Mammary epithelial cell (primary cell): ENCODE measurements at regions not wholly inside any gene's neighbourhood (a gene's known extent, or its start where the extent isn't known, plus 50 kb on each side); places are given as distances from the start of the nearest gene placed in this dataset.

Experiments
- CTCF ChIP-seq, 2 donors: IDR thresholded peaks in 1 of 2; conservative IDR thresholded peaks in 1 of 2; 2 replicates each; pipeline ENCODE4 v1.5.1; 2011 to 2012; ENCODE audit warnings: inconsistent platforms in 2 of 2, low read length in 2 of 2, mild to moderate bottlenecking in 2 of 2, control low read depth in 1 of 2, low read depth in 1 of 2; ENCODE audit not compliant: insufficient read depth in 1 of 2; ENCODE audit errors: extremely low read depth in 1 of 2
- EZH2 ChIP-seq: IDR thresholded peaks from 2 replicates; pipeline ENCODE4 v1.6.1; 2012; ENCODE audit warnings: low read length, inconsistent platforms, borderline replicate concordance

- no peak for TF ChIP-seq CTCF (conservative IDR thresholded peaks at IDR 0.05 in 1 of 2, IDR thresholded peaks at IDR 0.05 in 1 of 2; ENCODE audit: extremely low read depth in 1 of 2, insufficient read depth in 1 of 2, low read depth in 1 of 2, low read length in 2 of 2)
- TF ChIP-seq EZH2: no peak
Observed at GRCh38 chr18:2424420-2424819, 146.9 kb downstream of the METTL4 start.
